NCI-H1092 (cell line): ENCODE measurements at regions not wholly inside any gene's neighbourhood (a gene's known extent, or its start where the extent isn't known, plus 50 kb on each side); places are given as distances from the start of the nearest gene placed in this dataset.
A peak's percentile ranks its signal among the peaks of the same experiment; 100 is the strongest.
"Not testable (repeated sequence)": the region's sequence is repeated elsewhere in the genome, so short reads cannot be mapped to it uniquely, and the experiment has no call there.

Experiments used
- DNase-seq: peaks from one replicate; lab custom pipeline; 2025; lab: John Stamatoyannopoulos, UW

DNA sequence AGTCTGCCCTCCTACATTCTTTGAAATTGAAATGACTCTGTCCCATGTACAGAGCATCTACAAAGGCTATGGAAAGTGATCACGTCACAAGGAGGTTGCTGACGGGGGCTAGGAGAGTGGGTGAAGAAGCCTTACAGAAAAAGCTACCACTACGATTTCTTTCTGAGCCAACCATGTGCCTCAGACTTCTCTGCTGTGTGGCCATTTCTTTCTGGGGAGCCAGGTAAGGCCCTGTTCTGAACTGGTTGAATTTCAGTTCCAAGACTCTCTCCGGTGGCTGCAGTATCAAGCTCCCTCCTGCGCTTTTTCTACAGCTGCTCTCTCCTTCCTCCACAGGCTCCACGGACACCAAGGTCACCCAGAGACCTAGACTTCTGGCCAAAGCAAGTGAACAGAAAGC is 112.5 kb upstream of the PRSS1 start:
- DNase-seq = no peak

GRCh38 chr7:142636107-142636506 is 113.2 kb upstream of the PRSS1 start:
- not testable (repeated sequence) for DNase-seq

DNA sequence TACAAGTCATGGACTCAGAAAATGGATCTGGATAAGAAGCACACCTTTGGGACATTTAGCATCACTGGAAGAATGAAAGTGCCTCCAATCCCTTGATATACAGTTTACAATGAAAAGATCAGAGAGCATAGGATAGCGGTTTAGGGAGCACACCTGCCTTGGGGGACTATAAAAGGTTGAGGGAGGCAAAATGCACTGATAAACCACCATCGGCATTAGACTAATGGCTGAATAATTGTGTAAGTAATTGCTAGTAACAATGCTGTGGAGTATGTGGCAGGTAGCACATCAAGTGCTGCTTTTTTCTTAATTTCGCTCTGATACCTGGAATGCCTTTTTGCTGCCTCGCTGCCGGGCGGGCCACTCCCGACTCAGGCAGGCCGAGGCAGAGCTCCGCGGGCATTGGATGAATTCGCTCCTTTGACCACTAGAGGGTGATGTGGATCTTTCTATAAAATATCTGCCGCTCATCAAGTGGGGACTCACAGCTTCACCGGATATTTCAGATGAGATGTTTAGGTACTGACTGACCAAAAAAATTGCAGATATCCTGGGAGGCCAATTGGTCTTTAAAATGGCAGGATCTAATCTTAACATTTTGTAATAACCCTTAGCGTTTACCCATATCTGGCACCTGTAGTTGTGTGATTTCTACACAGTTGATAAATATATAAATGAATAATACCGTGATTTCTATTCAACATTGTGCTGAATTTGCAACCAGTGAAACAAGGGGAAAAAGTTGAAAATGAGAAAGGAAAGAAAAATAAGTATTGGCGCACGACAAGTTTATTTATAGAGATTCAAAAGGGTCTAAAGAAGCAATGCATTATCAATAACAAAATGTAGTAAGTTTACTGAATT is 116.8 kb upstream of the PRSS1 start:
- DNase-seq = peak; percentile 20

DNA sequence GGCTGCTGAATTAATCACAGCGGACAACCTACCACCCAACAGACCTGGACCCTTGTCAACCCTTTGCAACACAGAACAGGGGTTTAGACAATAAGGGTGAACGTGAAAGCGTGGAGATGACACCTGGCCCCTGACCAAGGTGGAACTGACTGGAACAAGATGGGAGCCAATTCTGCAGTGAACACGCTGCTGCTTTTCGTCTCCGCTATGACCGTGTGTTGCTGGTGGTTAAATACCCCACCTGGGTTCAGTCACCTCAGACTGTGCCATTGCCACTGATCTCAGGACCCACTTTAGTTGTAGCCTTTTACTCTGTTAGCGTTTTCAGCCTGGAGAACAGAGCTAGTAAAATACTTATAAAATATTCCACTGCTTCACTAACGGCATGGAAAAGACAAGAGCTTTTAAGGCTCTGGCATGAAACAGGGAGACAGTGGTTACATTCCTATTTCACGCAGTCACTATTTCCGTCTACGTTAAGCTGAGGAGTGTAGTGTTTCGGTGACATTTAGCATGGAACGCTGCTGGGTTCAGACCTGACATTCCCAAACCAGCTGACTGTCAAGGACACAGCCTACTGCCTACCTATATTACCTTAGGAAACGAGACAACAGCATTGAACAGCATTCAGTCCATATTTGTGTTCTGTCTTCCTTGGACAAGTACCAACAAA is 119.5 kb upstream of the PRSS1 start:
- no peak for DNase-seq

- no peak for DNase-seq
Measured at GRCh38 chr7:142628945-142629344, 120.3 kb upstream of the PRSS1 start.

DNA sequence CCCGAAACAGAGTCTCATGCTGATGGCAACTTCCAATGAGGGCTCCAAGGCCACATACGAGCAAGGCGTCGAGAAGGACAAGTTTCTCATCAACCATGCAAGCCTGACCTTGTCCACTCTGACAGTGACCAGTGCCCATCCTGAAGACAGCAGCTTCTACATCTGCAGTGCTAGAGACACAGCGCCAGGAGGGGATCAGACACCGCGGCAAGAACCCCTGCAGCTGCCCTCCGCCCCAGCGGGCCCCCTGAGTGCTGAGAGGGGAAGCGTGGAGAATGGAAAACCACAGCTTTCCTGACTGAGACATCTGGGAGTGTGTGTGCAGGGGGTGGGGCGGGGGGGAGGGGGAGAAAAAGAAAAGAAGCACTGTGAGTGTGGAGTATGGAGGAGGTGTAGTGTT is 122.0 kb upstream of the PRSS1 start:
- not testable (repeated sequence) for DNase-seq

- peak; percentile 3 for DNase-seq
Measured at GRCh38 chr7:142626420-142627035, 122.7 kb upstream of the PRSS1 start.

GRCh38 chr7:142625216-142625615 is 124.1 kb upstream of the PRSS1 start:
- not testable (repeated sequence) for DNase-seq

DNA sequence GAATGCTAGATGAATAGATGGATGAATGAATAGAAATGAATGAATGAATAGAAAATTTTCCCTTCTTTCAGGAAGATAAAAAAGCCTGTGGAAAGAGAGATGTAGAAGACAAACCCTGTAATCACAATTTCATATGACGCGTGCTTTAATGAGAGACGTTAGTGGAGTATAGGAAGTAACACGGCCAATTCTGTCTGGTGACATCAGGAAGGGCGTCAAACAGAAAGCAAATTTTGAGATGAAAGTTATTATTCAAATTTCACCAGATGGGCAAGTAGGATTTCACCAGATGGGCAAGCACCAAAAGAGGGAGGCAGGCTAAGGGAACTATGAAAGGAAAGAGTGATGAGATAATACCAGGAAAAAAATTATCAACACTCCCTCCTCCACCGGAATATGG is 128.9 kb upstream of the PRSS1 start:
- DNase-seq = no peak

DNA sequence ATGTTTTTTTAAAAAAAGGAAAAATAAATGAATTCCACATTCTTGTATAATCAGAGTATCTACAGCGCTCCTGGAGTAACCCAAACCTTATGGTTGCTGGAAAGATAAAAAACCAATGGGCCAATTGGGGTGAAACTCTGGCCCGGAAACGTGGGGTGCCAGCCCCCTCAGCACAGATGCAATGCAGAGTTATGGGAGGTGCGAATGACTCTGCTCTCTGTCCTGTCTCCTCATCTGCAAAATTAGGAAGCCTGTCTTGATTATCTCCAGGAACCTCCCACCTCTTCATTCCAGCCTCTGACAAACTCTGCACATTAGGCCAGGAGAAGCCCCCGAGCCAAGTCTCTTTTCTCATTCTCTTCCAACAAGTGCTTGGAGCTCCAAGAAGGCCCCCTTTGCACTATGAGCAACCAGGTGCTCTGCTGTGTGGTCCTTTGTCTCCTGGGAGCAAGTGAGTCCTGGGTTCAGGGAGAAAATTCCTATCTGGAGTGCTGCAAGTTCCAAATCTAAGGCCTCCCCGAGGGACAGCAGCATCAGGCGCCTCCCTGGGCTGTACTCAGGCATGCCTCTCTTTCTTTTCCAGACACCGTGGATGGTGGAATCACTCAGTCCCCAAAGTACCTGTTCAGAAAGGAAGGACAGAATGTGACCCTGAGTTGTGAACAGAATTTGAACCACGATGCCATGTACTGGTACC is 130.5 kb upstream of the PRSS1 start:
- no peak for DNase-seq

DNA sequence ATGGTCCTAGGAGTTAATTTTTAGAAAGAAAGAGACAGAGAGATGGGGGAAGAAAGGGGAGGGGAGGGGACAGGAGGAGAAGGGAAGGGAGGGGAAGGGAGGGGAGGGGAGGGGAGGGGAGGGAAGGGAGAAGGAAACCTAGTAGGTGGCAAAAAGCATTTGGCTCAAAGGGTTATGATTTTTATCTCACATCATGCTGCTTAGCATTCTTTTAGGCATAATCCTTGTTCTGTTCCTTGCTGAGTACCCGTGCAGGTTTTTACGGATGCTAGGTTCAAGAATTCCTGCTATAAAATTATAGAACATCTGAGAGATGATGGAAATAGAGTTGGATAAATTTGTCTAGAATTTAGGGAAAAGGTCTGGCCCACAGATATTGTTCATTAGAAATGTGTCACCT is 132.4 kb upstream of the PRSS1 start:
- no peak for DNase-seq

DNA sequence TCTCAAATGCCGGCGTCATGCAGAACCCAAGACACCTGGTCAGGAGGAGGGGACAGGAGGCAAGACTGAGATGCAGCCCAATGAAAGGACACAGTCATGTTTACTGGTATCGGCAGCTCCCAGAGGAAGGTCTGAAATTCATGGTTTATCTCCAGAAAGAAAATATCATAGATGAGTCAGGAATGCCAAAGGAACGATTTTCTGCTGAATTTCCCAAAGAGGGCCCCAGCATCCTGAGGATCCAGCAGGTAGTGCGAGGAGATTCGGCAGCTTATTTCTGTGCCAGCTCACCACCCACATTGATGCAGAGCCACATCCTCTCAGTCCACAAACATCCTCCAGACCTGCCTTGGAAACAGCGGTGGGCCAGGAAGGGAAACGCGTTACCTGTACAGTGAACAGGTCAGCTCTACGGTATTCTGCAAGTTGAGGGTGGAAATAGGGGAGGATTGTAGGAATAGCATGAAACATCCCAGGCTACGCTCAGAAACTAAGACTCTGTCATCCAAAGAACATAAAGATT is 133.1 kb upstream of the PRSS1 start:
- no peak for DNase-seq

GRCh38 chr7:142615508-142615907 is 133.8 kb upstream of the PRSS1 start:
- no peak for DNase-seq

GRCh38 chr7:142614116-142614515 is 135.2 kb upstream of the PRSS1 start:
- DNase-seq = no peak

DNA sequence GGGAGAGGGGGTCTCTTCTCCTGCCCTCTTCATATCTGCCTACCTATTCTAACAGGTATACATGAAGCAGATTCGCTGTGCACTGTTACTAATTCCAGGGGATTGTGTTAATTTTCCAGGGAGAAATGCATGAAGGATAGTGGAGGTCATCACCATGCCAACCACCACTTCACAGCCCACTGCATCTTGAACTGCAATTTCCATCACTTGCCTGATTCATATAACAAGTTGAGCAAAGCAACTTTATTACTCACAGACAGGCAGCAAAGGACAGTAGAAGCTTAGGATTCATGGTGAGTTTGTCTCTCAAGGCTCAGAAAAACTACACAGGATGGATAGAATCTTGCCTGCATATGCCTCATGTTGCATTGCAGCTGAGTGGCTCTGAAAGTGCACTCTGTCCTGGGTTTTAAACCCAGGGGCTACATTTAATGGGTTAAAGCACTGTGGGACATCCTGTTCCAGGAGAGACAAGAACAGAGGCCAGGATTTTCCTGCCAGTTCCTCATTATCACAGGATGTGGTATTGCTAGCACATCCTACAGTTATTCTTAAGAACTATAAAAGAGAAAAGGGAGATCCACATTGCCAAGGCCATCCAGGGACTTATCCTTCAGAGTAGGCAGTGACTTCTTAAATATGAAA is 136.9 kb upstream of the PRSS1 start:
- DNase-seq = no peak

DNA sequence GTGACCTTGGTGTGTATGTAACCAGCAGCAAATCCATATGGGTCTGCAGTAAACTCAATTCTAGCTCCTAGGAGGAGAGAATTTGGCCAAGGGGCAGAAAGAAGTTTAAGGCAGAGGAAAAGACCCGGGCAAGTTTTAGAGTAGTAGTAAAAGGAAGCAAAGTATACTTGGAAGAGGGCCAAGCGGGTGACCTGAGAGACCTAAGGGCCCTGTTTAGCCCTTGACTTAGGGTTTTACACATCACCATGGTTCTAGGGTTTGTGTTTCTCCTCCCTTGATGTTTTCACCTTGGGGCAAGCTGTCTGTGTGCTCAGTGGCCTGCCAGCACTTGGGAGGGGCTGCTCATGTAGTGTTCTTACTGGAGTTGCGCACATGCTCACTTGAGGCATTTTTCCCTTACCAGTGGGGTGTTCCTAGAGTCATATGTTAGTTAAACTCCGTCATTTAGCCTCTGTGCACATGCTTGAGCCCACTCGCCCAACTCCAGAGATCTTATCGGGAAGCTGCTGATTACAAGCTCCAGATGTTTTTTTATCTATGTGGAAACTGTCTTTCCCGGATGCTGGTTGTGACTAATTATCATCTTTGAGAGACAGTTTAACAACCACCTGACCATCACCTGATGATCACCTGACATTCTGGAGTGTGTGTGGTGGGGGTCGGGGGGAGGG is 137.6 kb upstream of the PRSS1 start:
- DNase-seq = no peak

- no peak for DNase-seq
Measured at GRCh38 chr7:142608630-142609428, 140.4 kb upstream of the PRSS1 start.

- no peak for DNase-seq
Measured at GRCh38 chr7:142607351-142607750, 141.9 kb upstream of the PRSS1 start.

GRCh38 chr7:142606081-142606480 is 143.2 kb upstream of the PRSS1 start:
- no peak for DNase-seq

- DNase-seq = no peak
Measured at GRCh38 chr7:142604671-142605070, 144.6 kb upstream of the PRSS1 start.
